Small intestine (tissue), 7 donors: ENCODE measurements at regions not wholly inside any gene's neighbourhood (a gene's known extent, or its start where the extent isn't known, plus 50 kb on each side); places are given as distances from the start of the nearest gene placed in this dataset.
"Not testable (repeated sequence)": the region's sequence is repeated elsewhere in the genome, so short reads cannot be mapped to it uniquely, and the experiment has no call there.

Experiments
- DNase-seq, 2 donors: peaks; one replicate each; pipeline versions ENCODE4 v3.0.0 to v3.0.0-alpha.2; 2013
- FAIRE-seq: peaks from 2 replicates; lab custom pipeline; 2012; peaks lifted over from hg19 to GRCh38; lab: Jason Lieb, UNC
- H3K27ac ChIP-seq, 3 donors: one replicate each; pipeline ENCODE4 v1.5.1; 2013; ENCODE audit warnings: low read length in 2 of 3, mild to moderate bottlenecking in 2 of 3, control low read depth in 1 of 3, inconsistent platforms in 1 of 3, low read depth in 1 of 3, moderate library complexity in 1 of 3
- H3K27me3 ChIP-seq, 3 donors: one replicate each; pipeline ENCODE4 v1.6.1; 2013; ENCODE audit warnings: low read length in 3 of 3, inconsistent platforms in 1 of 3; ENCODE audit not compliant: control insufficient read depth in 3 of 3, insufficient read depth in 3 of 3
- H3K36me3 ChIP-seq, 3 donors: one replicate each; pipeline ENCODE4 v1.6.1; 2013; ENCODE audit warnings: low read length in 3 of 3, inconsistent platforms in 1 of 3, low read depth in 1 of 3, mild to moderate bottlenecking in 1 of 3, moderate library complexity in 1 of 3; ENCODE audit not compliant: control insufficient read depth in 3 of 3, insufficient read depth in 2 of 3
- H3K4me1 ChIP-seq, 3 donors: one replicate each; pipeline ENCODE4 v1.6.1; 2013; ENCODE audit warnings: low read length in 2 of 3, inconsistent platforms in 1 of 3, low read depth in 1 of 3, mild to moderate bottlenecking in 1 of 3, moderate library complexity in 1 of 3; ENCODE audit not compliant: control insufficient read depth in 3 of 3, insufficient read depth in 2 of 3
- H3K4me3 ChIP-seq, 3 donors: one replicate each; pipeline ENCODE4 v1.5.1; 2013; ENCODE audit warnings: low read length in 3 of 3, control low read depth in 1 of 3, inconsistent platforms in 1 of 3, low read depth in 1 of 3, mild to moderate bottlenecking in 1 of 3, moderate library complexity in 1 of 3
- H3K9me3 ChIP-seq, 2 donors: one replicate each; pipeline ENCODE4 v1.6.1; 2013; ENCODE audit warnings: low read depth in 1 of 2, low read length in 1 of 2; ENCODE audit not compliant: control insufficient read depth in 2 of 2, insufficient read depth in 1 of 2
- WGBS, 3 donors: extraction: QIAGEN DNeasy Blood & Tissue Kit; methylation state at CpG; one replicate each; pipeline ENCODE4 v1.1.7; 2013; 5-methylcytosine and 5-hydroxymethylcytosine counted together
- donor health status: healthy with polysubstance abuse.
- donor health status: control.
- donor health status: control.
- donor health status: Bipolar disorder and iron deficiency.
- donor health status: healthy.

GRCh38 chr12:83919081-83919480 is 993.5 kb downstream of the SLC6A15 start:
- H3K27me3 ChIP-seq, result no peaks in the 10 kb centered on the region
- no peak for FAIRE-seq
- no peak for DNase-seq
- 74 to 81% (median 81%) methylated on average over 3 of the region's 3 CpGs for WGBS, 3 donors
- H3K36me3 ChIP-seq, result no peaks in the 10 kb centered on the region
- H3K4me3 ChIP-seq, result no peak overlapping the region
- no peak overlapping the region for H3K27ac ChIP-seq
- H3K9me3 ChIP-seq, result no peaks in the 10 kb centered on the region
- no peaks in the 10 kb centered on the region for H3K4me1 ChIP-seq

GRCh38 chr12:83904175-83904574 is 1008.4 kb downstream of the SLC6A15 start:
- no peak for FAIRE-seq
- WGBS, 3 donors, result 60 to 76% (median 73%) methylated on average over 6 of the region's 6 CpGs

DNA sequence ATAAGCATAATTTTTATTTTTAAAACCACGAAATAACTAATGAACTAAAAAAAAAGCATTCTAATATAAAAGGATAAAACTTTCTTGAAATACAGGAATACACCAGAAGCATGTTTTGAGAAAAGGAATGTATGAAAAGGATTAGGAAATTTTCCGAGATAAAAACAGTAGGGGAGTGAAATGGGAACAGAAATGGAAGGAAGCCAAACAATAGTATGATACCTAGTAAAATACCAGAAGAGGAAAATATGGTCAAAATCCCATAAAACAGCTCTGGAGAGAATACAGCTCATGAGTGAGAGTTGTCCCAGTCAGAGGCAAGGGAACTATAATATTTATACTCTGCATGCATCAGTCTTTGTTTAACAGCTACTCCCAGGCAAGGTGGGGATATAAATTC is 1016.2 kb downstream of the SLC6A15 start:
- Histone ChIP-seq H3K4me1 (no peaks in the 10 kb centered on the region), H3K36me3 (no peaks in the 10 kb centered on the region), H3K27ac (no peak overlapping the region), H3K9me3 (no peaks in the 10 kb centered on the region), H3K27me3 (no peaks in the 10 kb centered on the region), H3K4me3 (no peak overlapping the region)
- FAIRE-seq (no peak), DNase-seq (no peak)
- 51 to 64% (median 51%) methylated on average over 2 of the region's 2 CpGs for WGBS, 3 donors

More at GRCh38 chr12:83904175-83904574, 1008.4 kb downstream of the SLC6A15 start:
- Histone ChIP-seq H3K4me1 (no peaks in the 10 kb centered on the region), H3K9me3 (peaks cover 0 to 5% of the 10 kb centered on the region in 2 donors), H3K36me3 (no peaks in the 10 kb centered on the region), H3K27ac (no peak overlapping the region), H3K4me3 (no peak overlapping the region), H3K27me3 (no peaks in the 10 kb centered on the region)
- DNase-seq, result no peak

GRCh38 chr12:83893101-83893500 is 1019.5 kb downstream of the SLC6A15 start:
- WGBS, 3 donors, result 0 to 33% (median 1%) methylated on average over 1 of the region's 1 CpG
- no peak overlapping the region for H3K4me3 ChIP-seq

DNA sequence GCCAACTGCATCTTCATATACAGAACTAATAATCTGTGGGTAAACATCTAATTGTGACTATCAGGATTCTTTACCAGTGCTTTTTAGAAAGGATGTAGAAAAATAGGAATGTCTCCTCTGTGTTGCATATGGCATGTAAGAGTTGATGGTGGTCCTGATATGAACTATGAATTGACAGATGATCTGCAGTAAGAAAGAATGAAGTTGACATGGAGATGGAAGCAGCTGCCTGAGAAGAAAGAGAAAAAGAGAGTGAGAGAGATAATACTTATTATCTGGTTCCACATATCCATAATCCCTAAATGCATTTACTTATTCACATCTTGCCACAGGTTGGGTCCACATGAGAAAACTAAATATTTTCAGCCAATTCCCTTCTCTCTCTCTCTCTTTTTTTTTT is 1022.9 kb downstream of the SLC6A15 start:
- Histone ChIP-seq H3K4me3 (no peak overlapping the region), H3K36me3 (no peaks in the 10 kb centered on the region), H3K4me1 (no peaks in the 10 kb centered on the region), H3K9me3 (peaks cover 0 to 3% of the 10 kb centered on the region in 2 donors), H3K27me3 (no peaks in the 10 kb centered on the region), H3K27ac (no peak overlapping the region)
- no peak for FAIRE-seq
- DNase-seq, result no peak

More at GRCh38 chr12:83893101-83893500, 1019.5 kb downstream of the SLC6A15 start:
- DNase-seq, result no peak
- Histone ChIP-seq H3K36me3 (no peaks in the 10 kb centered on the region), H3K9me3 (peaks cover 0 to 3% of the 10 kb centered on the region in 2 donors), H3K27ac (no peak overlapping the region), H3K27me3 (no peaks in the 10 kb centered on the region), H3K4me1 (no peaks in the 10 kb centered on the region)
- no peak for FAIRE-seq

- peaks cover 0 to 3% of the 10 kb centered on the region in 2 donors for H3K9me3 ChIP-seq
- no peak overlapping the region for H3K4me3 ChIP-seq
- FAIRE-seq (no peak), DNase-seq (no peak)
- H3K27me3 ChIP-seq, result no peaks in the 10 kb centered on the region
- no peak overlapping the region for H3K27ac ChIP-seq
- 60 to 83% (median 66%) methylated on average over 3 of the region's 3 CpGs for WGBS, 3 donors
- H3K36me3 ChIP-seq, result no peaks in the 10 kb centered on the region
- no peaks in the 10 kb centered on the region for H3K4me1 ChIP-seq
Observed at GRCh38 chr12:83886479-83886878, 1026.1 kb downstream of the SLC6A15 start.

DNA sequence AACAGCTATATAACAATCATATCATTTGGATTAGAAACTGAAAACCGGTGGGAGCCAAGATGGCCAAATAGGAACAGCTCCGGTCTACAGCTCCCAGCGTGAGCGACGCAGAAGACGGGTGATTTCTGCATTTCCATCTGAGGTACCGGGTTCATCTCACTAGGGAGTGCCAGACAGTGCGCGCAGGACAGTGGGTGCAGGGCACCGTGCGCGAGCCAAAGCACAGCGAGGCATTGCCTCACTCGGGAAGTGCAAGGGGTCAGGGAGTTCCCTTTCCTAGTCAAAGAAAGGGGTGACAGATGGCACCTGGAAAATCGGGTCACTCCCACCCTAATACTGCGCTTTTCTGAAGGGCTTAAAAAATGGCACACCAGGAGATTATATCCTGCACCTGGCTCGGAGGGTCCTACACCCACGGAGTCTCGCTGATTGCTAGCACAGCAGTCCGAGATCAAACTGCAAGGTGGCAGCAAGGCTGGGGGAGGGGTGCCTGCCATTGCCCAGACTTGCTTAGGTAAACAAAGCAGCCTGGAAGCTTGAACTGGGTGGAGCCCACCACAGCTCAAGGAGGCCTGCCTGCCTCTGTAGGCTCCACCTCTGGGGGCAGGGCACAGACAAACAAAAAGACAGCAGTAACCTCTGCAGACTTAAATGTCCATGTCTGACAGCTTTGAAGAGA is 1041.5 kb downstream of the SLC6A15 start:
- WGBS, 3 donors, result 91 to 97% (median 93%) methylated on average over 17 to 20 of the region's 20 CpGs
- H3K4me1 ChIP-seq, FAIRE-seq, H3K36me3 ChIP-seq, H3K27ac ChIP-seq, H3K9me3 ChIP-seq, DNase-seq, H3K4me3 ChIP-seq, H3K27me3 ChIP-seq: not testable (repeated sequence)

DNA sequence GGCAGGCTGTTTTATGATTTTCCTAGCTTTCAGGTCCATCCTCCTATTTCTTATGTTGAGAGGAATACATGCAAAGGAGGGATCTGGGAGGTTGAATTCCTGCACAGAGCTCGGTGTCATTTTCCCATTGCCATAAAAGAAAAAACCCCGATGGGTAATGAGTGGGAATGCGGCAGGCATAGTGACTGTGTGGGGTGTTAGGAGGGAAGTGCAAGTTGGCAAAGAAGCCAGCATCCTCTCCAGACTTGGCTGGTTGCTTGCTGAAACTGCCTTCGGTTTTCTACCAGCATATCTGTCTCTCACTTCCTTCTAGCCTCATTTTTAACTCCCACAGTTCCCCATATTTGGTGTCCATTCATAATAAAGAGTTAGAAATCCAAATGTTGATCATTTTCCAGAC is 1046.1 kb downstream of the SLC6A15 start:
- 70 to 74% (median 71%) methylated on average over 4 of the region's 4 CpGs for WGBS, 3 donors
- Histone ChIP-seq H3K27me3 (no peaks in the 10 kb centered on the region), H3K9me3 (no peaks in the 10 kb centered on the region), H3K4me3 (no peak overlapping the region), H3K36me3 (no peaks in the 10 kb centered on the region), H3K4me1 (no peaks in the 10 kb centered on the region), H3K27ac (no peak overlapping the region)
- DNase-seq (no peak), FAIRE-seq (no peak)

- Histone ChIP-seq H3K4me3 (no peak overlapping the region), H3K27me3 (no peaks in the 10 kb centered on the region), H3K27ac (no peak overlapping the region), H3K9me3 (no peaks in the 10 kb centered on the region), H3K36me3 (no peaks in the 10 kb centered on the region), H3K4me1 (no peaks in the 10 kb centered on the region)
- WGBS, 3 donors, result 61 to 70% (median 66%) methylated on average over 1 of the region's 1 CpG
- FAIRE-seq (no peak), DNase-seq (no peak)
Observed at GRCh38 chr12:83865431-83865830, 1047.2 kb downstream of the SLC6A15 start.
